Femur (tissue), 1 donor: ENCODE measurements at regions not wholly inside any gene's neighbourhood (a gene's known extent, or its start where the extent isn't known, plus 50 kb on each side); places are given as distances from the start of the nearest gene placed in this dataset.

Experiments
- DNase-seq: peaks from one replicate; pipeline ENCODE4 v3.0.0-alpha.2; 2017

- DNase-seq: no peak
These were observed 513.6 kb downstream of the HTR7 start for GRCh38 chr10:90344226-90344625.

DNA sequence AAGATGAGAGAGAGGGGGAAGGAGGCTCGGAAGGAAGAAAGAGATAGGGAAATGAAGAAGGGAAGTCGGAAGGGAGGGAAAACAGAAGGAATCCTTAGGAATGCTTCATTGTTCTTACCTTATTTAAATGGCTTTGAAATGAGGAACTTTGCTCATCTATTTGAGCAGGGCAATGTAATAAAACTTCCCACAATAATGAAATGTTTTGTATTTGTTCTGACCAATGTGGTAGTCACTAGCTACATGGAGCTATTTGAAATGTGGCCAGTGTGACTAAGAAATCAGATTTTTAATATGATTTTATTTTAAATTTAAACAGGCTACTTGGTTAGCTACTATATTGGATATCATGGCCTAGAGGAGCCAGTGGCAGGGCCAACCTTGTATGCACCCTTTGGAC is 510.6 kb downstream of the HTR7 start:
- no peak for DNase-seq

DNA sequence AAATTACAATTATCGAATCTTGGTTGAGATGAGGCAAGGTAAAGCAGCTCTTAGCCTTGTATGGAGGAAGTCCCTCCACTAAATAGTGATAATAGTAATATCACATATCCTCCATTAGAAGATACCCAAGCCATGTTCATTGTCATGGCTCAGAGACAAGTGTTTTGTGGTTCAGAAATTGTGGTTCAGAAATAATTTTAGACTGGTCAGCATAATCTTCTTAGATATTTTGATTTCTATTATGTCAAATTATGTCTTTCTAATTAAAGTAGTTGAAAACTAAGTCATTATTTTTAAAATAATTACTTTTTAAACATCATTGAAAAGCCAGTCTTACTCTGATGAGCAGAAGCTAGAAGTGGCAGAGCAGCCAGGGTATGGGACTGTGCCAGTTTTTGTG is 507.7 kb downstream of the HTR7 start:
- no peak for DNase-seq

- DNase-seq: no peak
These were observed 505.6 kb downstream of the HTR7 start for GRCh38 chr10:90352288-90352687.

DNA sequence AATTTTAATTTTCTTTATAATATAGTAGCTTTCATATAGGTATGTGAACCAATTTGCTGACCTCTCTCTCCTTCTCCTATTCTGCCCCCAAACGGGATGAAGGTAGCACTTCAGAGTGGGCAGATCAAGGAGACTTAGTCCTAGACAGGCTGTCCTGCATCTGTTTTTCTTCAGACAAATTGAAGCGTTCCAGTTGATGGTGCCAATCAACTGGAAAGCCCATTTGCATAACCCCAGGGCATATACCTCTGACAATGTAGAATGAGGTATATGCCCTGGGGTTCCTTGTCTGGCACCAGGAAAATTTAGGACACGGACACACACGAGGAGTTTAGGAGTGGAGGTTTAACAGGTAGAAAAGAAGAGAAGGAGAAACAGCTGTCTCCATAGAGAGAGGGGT is 502.9 kb downstream of the HTR7 start:
- no peak for DNase-seq

DNA sequence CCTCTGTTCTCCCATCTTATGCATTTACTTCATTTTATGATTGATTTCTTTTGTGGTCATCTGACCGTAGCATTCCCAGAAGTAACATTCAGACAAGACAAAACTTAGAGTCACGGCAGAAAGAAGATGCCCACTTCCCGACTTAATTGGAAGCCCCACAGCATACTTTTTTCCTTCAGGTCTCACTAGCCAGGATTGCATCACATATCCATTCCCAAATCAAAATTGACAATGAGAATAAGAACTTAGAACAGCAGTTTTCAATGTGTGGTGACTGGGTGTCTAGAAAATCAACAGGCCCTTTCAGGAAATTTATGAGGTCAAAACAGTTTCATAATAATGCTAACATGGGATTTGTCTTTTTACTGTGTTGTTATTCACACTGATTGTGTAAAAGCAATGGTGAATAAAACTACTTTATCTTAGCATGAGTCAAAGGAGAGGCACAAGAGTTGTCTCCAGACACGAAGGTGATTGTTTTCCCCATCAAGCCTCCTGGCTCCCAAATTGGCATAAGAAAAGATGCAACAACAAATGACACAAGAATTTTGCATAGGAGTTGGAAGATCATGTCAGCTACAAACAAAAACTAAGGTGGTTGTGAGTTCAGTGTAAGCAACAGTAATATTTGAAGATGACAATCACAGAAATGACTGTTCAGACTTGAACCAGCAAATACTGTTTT is 493.9 kb downstream of the HTR7 start:
- DNase-seq: no peak

- no peak for DNase-seq
These were observed 485.4 kb downstream of the HTR7 start for GRCh38 chr10:90372451-90372850.

GRCh38 chr10:90373911-90374310 is 483.9 kb downstream of the HTR7 start:
- DNase-seq: no peak

GRCh38 chr10:90378524-90379076 is 479.2 kb downstream of the HTR7 start:
- no peak for DNase-seq

DNA sequence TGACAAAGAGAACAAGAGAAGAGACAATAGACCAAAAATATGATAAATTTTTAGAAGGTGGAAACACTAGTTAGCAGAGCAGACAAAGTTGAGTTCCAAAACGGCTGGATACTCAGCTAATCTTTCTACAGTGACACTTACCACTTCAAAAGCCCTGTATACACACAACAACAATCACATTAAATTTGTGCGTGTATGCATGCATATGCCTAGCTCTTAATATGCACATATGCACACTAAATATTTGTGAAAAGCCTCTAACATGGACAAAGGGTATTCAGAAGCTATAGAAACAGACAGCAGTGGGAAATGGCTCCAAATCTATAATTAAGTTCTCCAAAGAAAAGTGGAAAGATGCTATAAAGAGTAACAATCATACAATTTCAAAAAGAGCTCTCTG is 476.4 kb downstream of the HTR7 start:
- no peak for DNase-seq

GRCh38 chr10:90389876-90390275 is 468.0 kb downstream of the HTR7 start:
- DNase-seq: no peak

- no peak for DNase-seq
These were observed 463.5 kb downstream of the HTR7 start for GRCh38 chr10:90394311-90394710.

DNA sequence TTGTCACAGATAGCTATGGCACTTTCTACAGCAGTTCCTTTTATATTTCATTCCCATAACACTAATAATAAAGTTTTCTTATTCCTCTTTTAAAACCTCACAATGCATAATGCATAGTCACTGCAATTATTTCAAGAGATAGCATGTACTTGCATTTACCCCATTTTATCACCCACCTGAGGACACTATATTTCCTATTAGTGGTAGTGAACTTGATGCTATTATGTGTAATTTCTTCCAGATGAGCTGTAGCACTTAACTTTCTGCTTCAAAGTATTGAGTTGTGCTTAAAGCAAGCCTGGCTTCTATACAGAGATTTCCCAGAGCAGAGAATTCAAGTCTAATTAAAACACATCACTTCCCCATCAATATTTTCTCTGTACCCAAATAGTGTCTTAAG is 461.1 kb downstream of the HTR7 start:
- no peak for DNase-seq

GRCh38 chr10:90398566-90398965 is 459.3 kb downstream of the HTR7 start:
- no peak for DNase-seq

DNA sequence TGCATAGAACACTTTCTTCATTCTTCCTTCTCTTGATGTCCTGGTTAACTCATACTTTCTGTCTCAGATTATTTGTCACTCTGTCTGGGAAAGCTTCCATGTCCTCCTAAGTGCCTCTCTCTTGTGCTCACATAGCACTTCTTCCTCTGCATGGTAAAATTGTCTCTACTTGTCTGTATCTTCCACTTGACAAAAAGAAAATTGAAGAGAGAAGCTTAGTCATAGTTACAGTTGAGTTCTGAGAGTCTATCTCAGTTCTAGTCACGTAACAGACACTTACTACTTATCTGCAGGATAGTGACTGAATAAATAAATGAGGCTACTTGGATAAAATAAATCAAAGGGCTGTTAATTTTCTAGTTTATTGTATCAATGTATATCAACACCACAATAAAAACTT is 458.1 kb downstream of the HTR7 start:
- DNase-seq: no peak

GRCh38 chr10:90403211-90404000 is 454.4 kb downstream of the HTR7 start:
- no peak for DNase-seq

- DNase-seq: no peak
These were observed 450.7 kb downstream of the HTR7 start for GRCh38 chr10:90407131-90407530.

DNA sequence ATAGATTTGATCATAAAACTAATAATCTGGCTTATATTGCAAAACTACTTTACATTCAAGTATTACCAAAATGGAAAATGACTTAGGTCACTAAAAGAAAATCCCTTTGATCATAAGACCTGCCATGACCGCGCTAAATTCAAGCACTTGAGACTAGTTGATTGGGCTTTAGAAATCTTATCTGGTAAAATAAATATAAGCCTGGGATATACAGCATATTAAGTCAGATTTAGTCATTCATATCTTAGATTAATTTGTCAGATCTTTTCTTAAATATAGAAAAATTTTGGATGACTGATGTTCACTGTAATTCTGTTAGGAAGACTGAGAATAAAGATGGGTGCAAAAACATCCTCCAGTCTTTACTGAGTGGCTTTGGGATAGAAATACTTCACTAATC is 450.0 kb downstream of the HTR7 start:
- DNase-seq: no peak

DNA sequence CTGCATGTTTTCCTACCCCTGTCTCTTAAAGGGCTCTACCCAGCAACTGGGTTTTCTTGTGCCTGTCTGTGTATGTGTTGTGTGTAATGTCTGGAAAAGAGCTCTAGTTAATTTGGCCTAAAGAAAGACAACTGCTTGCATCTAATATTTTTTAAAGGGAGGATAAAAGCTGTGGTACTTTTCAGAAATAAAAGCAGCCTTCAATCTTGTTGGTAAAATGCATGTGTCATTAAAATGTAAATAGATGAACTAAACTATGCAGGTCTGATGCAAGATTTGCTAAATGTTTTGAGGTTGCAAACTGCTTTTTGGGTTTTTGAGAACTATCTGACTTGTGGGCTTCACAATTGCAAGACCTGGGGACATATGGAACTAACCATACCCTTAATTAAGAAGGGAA is 445.3 kb downstream of the HTR7 start:
- DNase-seq: no peak

GRCh38 chr10:90413196-90413595 is 444.6 kb downstream of the HTR7 start:
- DNase-seq: no peak

GRCh38 chr10:90414926-90415325 is 442.9 kb downstream of the HTR7 start:
- no peak for DNase-seq

GRCh38 chr10:90417029-90417428 is 440.8 kb downstream of the HTR7 start:
- no peak for DNase-seq

DNA sequence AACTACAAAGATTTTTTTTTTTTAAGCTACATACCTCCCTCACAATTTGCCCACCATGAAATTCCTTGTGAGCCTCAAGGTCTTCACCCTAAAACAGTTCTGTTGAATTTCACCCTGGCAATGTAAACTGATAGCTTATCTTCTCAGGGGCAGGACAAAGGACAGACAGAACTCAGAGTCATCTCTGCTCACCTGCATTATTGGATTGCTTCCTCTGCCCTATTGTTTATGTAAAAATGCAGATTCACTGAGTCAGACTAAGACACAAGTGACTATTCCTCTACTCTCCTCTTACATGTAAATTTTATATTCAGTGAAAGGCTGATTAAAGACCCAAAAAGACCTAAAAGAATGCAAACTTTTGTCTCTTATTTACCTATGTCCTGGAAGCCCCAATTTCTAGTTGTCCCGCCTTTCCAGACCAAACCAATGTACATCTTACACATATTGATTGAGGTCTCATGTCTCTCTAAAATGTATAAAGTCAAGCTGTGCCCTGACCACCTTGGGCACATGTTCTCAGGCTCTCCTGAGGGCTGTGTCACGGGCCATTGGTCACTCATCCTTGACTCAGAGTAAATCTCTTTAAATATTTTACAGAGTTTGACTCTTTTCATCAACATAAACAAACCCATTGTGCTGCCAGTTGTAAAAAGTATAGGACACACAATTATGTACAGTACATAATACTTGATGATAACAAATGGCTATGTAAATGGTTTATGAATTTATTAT is 440.2 kb downstream of the HTR7 start:
- DNase-seq: no peak
